MCF 10A (cell line): ENCODE measurements at regions not wholly inside any gene's neighbourhood (a gene's known extent, or its start where the extent isn't known, plus 50 kb on each side); places are given as distances from the start of the nearest gene placed in this dataset.

Experiments
- BruUV-seq: library from RNA; stranded (reverse); fragments of 400-500 nt; replicated peaks from 2 replicates; lab custom pipeline; 2021; lab: Mats Ljungman, UMichigan
- CTCF ChIA-PET: fragments of 300-600 bp; sonication (Branson Sonifier 250); formaldehyde crosslinking; extraction: SDS; loops from one replicate; lab custom pipeline; 2021; ENCODE audit warnings: antibody characterized with exemption, inconsistent platforms; lab: Yijun Ruan, JAX
- POLR2A ChIA-PET: fragments of 300-600, 350-650 bp; sonication (Branson Sonifier 250); formaldehyde crosslinking; extraction: SDS; loops from one replicate; lab custom pipeline; 2020; ENCODE audit warnings: antibody characterized with exemption, inconsistent platforms; lab: Yijun Ruan, JAX
- DNase-seq: peaks from one replicate; pipeline ENCODE4 v3.0.0-alpha.2; 2018; ENCODE audit not compliant: unreplicated experiment
- H3K27ac Mint-ChIP-seq: one replicate; pipeline ENCODE4 v1.8.0; 2022; ENCODE audit warnings: mild to moderate bottlenecking, low read depth, mixed read lengths; ENCODE audit not compliant: unreplicated experiment
- H3K27me3 Mint-ChIP-seq: one replicate; pipeline ENCODE4 v1.8.0; 2022; ENCODE audit warnings: mixed read lengths; ENCODE audit not compliant: insufficient read depth, unreplicated experiment
- H3K36me3 Mint-ChIP-seq: one replicate; pipeline ENCODE4 v1.8.0; 2022; ENCODE audit warnings: mild to moderate bottlenecking, moderate library complexity, mixed read lengths; ENCODE audit not compliant: insufficient read depth, unreplicated experiment
- H3K4me1 Mint-ChIP-seq: one replicate; pipeline ENCODE4 v1.8.0; 2022; ENCODE audit warnings: mixed read lengths; ENCODE audit not compliant: insufficient read depth, unreplicated experiment
- H3K4me3 Mint-ChIP-seq: one replicate; pipeline ENCODE4 v1.8.0; 2022; ENCODE audit warnings: mild to moderate bottlenecking, moderate library complexity, mixed read lengths; ENCODE audit not compliant: unreplicated experiment
- H3K9me3 Mint-ChIP-seq: one replicate; pipeline ENCODE4 v1.8.0; 2022; ENCODE audit warnings: mixed read lengths; ENCODE audit not compliant: unreplicated experiment
- intact Hi-C: fragments of 100-400 bp; cut with micrococcal nuclease; formaldehyde crosslinking; loops from 2 replicates; pipeline ENCODE4 v1.14.1; 2022
- TF ChIP-seq, protein P1 (sequence below): fragments of 200-600 bp; IDR thresholded peaks from one replicate; pipeline ENCODE4 v1.8.0; 2022; ENCODE audit warnings: antibody characterized with exemption, mild to moderate bottlenecking; ENCODE audit not compliant: unreplicated experiment

DNA sequence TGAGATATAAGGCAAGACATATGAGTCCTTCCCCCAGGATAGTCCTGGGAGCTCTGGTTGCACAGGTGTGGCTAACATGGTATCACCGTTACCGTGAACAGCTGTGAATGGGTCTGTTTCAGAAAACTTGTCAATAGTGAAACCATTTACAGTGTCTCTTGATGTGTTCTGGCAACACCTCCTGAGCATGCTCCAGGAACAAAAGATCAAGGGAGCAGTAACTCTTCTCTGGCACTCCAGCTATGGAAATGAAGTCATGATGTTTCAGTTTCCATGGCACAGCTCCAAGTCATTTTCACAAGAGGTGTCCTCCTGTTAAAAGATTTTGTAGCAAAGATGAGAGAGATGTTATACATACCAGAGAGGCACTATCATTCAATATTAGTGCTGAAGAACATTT lies 253.7 kb downstream of the SNAPC1 start:
- POLR2A ChIA-PET: interaction anchor here (0.6 to 1.0 kb wide), 3 partner anchors 21 to 1214 kb away, joined by 3 read pairs; no protein-coding TSS in a partner anchor
- Mint-ChIP-seq H3K4me1 (peaks cover 5% of the 10 kb centered on the region), H3K9me3 (no peaks in the 10 kb centered on the region), H3K4me3 (no peak overlapping the region), H3K36me3 (no peaks in the 10 kb centered on the region), H3K27ac (no peak overlapping the region), H3K27me3 (no peaks in the 10 kb centered on the region)
- TF ChIP-seq, protein P1, sequence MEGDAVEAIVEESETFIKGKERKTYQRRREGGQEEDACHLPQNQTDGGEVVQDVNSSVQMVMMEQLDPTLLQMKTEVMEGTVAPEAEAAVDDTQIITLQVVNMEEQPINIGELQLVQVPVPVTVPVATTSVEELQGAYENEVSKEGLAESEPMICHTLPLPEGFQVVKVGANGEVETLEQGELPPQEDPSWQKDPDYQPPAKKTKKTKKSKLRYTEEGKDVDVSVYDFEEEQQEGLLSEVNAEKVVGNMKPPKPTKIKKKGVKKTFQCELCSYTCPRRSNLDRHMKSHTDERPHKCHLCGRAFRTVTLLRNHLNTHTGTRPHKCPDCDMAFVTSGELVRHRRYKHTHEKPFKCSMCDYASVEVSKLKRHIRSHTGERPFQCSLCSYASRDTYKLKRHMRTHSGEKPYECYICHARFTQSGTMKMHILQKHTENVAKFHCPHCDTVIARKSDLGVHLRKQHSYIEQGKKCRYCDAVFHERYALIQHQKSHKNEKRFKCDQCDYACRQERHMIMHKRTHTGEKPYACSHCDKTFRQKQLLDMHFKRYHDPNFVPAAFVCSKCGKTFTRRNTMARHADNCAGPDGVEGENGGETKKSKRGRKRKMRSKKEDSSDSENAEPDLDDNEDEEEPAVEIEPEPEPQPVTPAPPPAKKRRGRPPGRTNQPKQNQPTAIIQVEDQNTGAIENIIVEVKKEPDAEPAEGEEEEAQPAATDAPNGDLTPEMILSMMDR: no peak
- no TSS peak for BruUV-seq
- DNase-seq: peak; percentile 53
- CTCF ChIA-PET: interaction anchor here (0.7 to 0.8 kb wide), 3 partner anchors 18 to 285 kb away, joined by 3 to 8 read pairs (median 3); no protein-coding TSS in a partner anchor
- intact Hi-C loops: no loop called here

DNA sequence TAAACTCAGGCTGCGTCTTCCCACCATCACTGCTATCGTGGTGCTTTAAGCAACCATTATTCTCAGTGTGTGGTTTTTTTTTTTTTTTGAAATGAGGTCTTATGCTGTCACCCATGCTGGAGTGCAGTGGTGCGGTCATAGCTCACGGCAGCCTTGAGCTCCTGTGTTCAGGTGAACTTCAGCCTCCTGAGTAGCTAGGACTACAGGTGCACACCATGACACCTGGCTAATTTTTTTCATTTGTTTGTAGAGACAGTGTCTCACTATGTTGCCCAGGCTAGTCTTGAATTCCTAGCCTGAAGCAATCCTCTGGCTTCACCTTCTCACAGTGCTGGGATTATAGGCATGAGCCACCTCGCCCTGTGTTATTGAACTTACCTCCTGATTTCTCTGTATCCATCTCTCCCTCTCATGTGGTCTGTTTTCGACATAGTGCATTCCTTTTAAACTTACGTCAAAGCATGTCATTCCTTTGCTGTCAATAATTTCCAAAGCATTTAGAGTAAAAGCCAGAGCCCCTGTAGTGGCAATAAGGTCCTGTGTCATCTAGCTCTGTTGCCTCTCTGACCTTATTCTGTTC lies 255.5 kb downstream of the SNAPC1 start:
- H3K4me3 Mint-ChIP-seq: no peak overlapping the region
- no peaks in the 10 kb centered on the region for H3K27me3 Mint-ChIP-seq
- no TSS peak for BruUV-seq
- no peaks in the 10 kb centered on the region for H3K9me3 Mint-ChIP-seq
- TF ChIP-seq, protein P1: no peak
- no peak for DNase-seq
- no peak overlapping the region for H3K27ac Mint-ChIP-seq
- ChIA-PET CTCF (interaction anchor here (0.7 kb wide), 1 partner anchor 20 kb away, joined by 3 read pairs; no protein-coding TSS in a partner anchor), POLR2A (no interaction called here)
- H3K4me1 Mint-ChIP-seq: peaks cover 5% of the 10 kb centered on the region
- intact Hi-C loops: no loop called here
- H3K36me3 Mint-ChIP-seq: no peaks in the 10 kb centered on the region

DNA sequence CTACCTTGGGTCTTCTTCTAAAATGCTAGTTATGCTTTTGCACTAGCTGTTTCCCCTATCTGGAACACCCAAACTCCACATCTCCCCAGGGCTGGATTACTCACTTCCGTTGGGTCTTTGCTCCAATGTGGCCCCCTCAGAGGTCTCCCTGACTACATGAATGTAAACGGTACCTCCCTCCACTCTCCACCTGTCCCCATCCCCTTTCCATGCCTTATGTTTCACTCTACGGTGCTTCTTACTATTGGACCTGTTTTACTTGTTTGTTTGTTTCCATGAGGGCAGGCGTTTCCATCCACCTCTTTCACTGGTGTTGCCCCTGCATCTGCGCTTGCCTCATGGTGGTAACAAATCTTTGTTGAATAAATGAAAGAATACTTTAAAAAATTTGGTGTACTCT lies 256.4 kb downstream of the SNAPC1 start:
- Mint-ChIP-seq H3K27me3 (no peaks in the 10 kb centered on the region), H3K9me3 (no peaks in the 10 kb centered on the region), H3K36me3 (no peaks in the 10 kb centered on the region), H3K4me1 (peaks cover 5% of the 10 kb centered on the region), H3K27ac (no peak overlapping the region), H3K4me3 (no peak overlapping the region)
- TF ChIP-seq, protein P1: no peak
- POLR2A ChIA-PET: interaction anchor here (0.7 kb wide), 1 partner anchor 1547 kb away, joined by 3 read pairs; no protein-coding TSS in a partner anchor
- CTCF ChIA-PET: no interaction called here
- no peak for DNase-seq
- BruUV-seq: no TSS peak
- intact Hi-C loops: no loop called here

DNA sequence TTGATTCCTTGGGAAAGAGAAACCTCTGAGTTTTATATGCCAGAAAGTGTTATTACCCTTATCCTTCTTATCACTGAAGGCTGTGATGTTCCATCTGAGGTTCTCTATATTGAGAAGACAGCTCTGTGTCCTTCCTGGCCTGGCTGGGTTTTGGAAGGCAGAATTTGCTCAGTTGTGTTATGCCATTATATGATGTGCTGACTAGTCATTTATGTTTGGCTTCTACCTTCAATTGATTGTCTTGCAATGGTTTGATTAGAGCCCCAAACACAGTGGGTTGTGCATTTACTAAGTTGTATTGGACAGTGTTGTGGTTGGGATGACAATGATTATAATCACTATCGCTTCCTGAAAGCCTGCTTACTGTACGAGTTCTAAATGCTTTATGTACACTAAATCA lies 265.7 kb downstream of the SNAPC1 start:
- BruUV-seq: no TSS peak
- TF ChIP-seq, protein P1: no peak
- CTCF ChIA-PET: no interaction called here
- DNase-seq: no peak
- intact Hi-C loops: no loop called here
- Mint-ChIP-seq H3K4me3 (no peak overlapping the region), H3K36me3 (no peaks in the 10 kb centered on the region), H3K4me1 (no peaks in the 10 kb centered on the region), H3K27ac (no peak overlapping the region), H3K27me3 (no peaks in the 10 kb centered on the region), H3K9me3 (peaks cover under 1% of the 10 kb centered on the region)
- POLR2A ChIA-PET: no interaction called here
